ENCODE measurements at regions not wholly inside any gene's neighbourhood (a gene's known extent, or its start where the extent isn't known, plus 50 kb on each side); places are given as distances from the start of the nearest gene placed in this dataset.
A peak's percentile ranks its signal among the peaks of the same experiment; 100 is the strongest.
"Not testable (repeated sequence)": the region's sequence is repeated elsewhere in the genome, so short reads cannot be mapped to it uniquely, and the experiment has no call there.

GRCh38 chr13:44810061-44810840, 179.0 kb downstream of the NUFIP1 start:
- DNase-seq: peak; percentile 31

GRCh38 chr13:44809190-44809589, 180.1 kb downstream of the NUFIP1 start:
- DNase-seq: no peak

- DNase-seq: no peak
These were observed 181.1 kb downstream of the NUFIP1 start for GRCh38 chr13:44808185-44808584.

GRCh38 chr13:44807449-44808034, 181.7 kb downstream of the NUFIP1 start:
- DNase-seq: no peak

- DNase-seq: no peak
These were observed 182.4 kb downstream of the NUFIP1 start for GRCh38 chr13:44806826-44807225.

- no peak for DNase-seq
These were observed 183.7 kb downstream of the NUFIP1 start for GRCh38 chr13:44805585-44805984.

GRCh38 chr13:44803390-44803789, 185.9 kb downstream of the NUFIP1 start:
- DNase-seq: no peak

GRCh38 chr13:44802491-44802890, 186.8 kb downstream of the NUFIP1 start:
- no peak for DNase-seq

- DNase-seq: no peak
These were observed 187.3 kb downstream of the NUFIP1 start for GRCh38 chr13:44801990-44802389.

GRCh38 chr13:44800626-44801025, 188.6 kb downstream of the NUFIP1 start:
- DNase-seq: no peak

GRCh38 chr13:44797685-44798084, 191.6 kb downstream of the NUFIP1 start:
- DNase-seq: no peak

- DNase-seq: no peak
These were observed 192.4 kb downstream of the NUFIP1 start for GRCh38 chr13:44796597-44797490.

- not testable (repeated sequence) for DNase-seq
These were observed 193.2 kb downstream of the NUFIP1 start for GRCh38 chr13:44796039-44796438.

- no peak for DNase-seq
These were observed 194.1 kb downstream of the NUFIP1 start for GRCh38 chr13:44795176-44795575.

- DNase-seq: no peak
These were observed 197.2 kb downstream of the NUFIP1 start for GRCh38 chr13:44792096-44792495.

- DNase-seq: no peak
These were observed 199.0 kb downstream of the NUFIP1 start for GRCh38 chr13:44790289-44790688.

GRCh38 chr13:44787617-44788016, 201.7 kb downstream of the NUFIP1 start:
- DNase-seq: no peak

GRCh38 chr13:44786756-44787155, 202.5 kb downstream of the NUFIP1 start:
- no peak for DNase-seq

GRCh38 chr13:44785401-44785800, 203.9 kb downstream of the NUFIP1 start:
- no peak for DNase-seq

- DNase-seq: no peak
These were observed 204.6 kb downstream of the NUFIP1 start for GRCh38 chr13:44784708-44785080.

- DNase-seq: no peak
These were observed 205.1 kb downstream of the NUFIP1 start for GRCh38 chr13:44783994-44784707.

GRCh38 chr13:44780591-44781280, 204.6 kb upstream of the TSC22D1 start:
- DNase-seq: no peak
